Peyer's patch (tissue), 4 donors: ENCODE measurements at regions not wholly inside any gene's neighbourhood (a gene's known extent, or its start where the extent isn't known, plus 50 kb on each side); places are given as distances from the start of the nearest gene placed in this dataset.
"Not testable (repeated sequence)": the region's sequence is repeated elsewhere in the genome, so short reads cannot be mapped to it uniquely, and the experiment has no call there.

Experiments used
- DNase-seq, 3 donors: peaks; one replicate each; pipeline ENCODE4 v3.0.0-alpha.2; 2017 to 2019
- H3K27ac ChIP-seq, 4 donors: fragments of 200-600 bp; sonication (generic); one replicate each; pipeline ENCODE4 v1.5.1; 2016 to 2019
- H3K27me3 ChIP-seq, 2 donors: fragments of 200-600 bp; sonication (generic); one replicate each; pipeline ENCODE4 v1.5.1; 2019
- H3K36me3 ChIP-seq, 3 donors: fragments of 200-600 bp; sonication (generic); one replicate each; pipeline ENCODE4 v1.5.1; 2016 to 2019
- H3K4me1 ChIP-seq, 4 donors: fragments of 200-600 bp; sonication (generic); one replicate each; pipeline ENCODE4 v1.5.1; 2016 to 2019
- H3K4me3 ChIP-seq, 4 donors: fragments of 200-600 bp; sonication (generic); 1 replicate in 3 of 4; 2 replicates in 1 of 4; pipeline ENCODE4 v1.5.1; 2016 to 2019; ENCODE audit warnings: mild to moderate bottlenecking in 1 of 4
- H3K9me3 ChIP-seq, 4 donors: fragments of 200-600 bp; sonication (generic); one replicate each; pipeline ENCODE4 v1.5.1; 2016 to 2019; ENCODE audit warnings: mild to moderate bottlenecking in 1 of 4
- POLR2A ChIP-seq, 2 donors: fragments of 450-650 bp; IDR thresholded peaks; one replicate each; pipeline ENCODE4 v1.5.1; 2017; ENCODE audit warnings: antibody characterized with exemption in 2 of 2, mild to moderate bottlenecking in 2 of 2, moderate library complexity in 2 of 2
- small RNA-seq, 2 donors: library from RNA; depleted of rRNA; stranded (forward); fragments of <200 nt; gene quantifications; one replicate each; pipeline ENCODE3, GENCODE V24; 2016
- TF ChIP-seq, protein P1 (sequence below), 6 experiments: fragments of 450-650 bp in 4 of 6; fragments of 200-600 bp in 2 of 6; sonication (generic) in 1 of 6; IDR thresholded peaks; one replicate each; pipeline ENCODE4 v1.5.1; 2017 to 2019; ENCODE audit warnings: antibody characterized with exemption in 6 of 6, mild to moderate bottlenecking in 3 of 6, moderate library complexity in 1 of 6

DNA sequence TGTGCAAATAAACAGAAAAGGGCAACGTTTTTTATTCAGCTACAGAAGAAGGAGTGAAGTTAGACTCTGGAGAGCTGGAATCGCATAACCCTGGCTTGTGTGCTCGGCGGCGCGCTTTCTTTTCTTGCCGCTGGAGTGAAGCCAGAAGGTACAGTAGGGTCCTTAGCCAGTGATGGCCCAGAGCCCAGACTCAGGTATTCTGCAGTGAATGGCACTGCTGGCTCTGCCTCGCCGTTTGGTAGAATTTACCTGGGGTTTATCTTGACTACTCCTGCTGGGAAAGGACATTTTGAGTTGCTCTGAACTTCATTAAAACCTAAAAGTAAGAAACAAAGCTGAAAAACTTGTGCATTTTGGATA, 56.9 kb upstream of the TIAM2 start:
- no peaks in the 10 kb centered on the region for H3K36me3 ChIP-seq
- H3K4me1 ChIP-seq: no peaks in the 10 kb centered on the region
- no peaks in the 10 kb centered on the region for H3K27me3 ChIP-seq
- H3K27ac ChIP-seq: no peak overlapping the region
- no peak overlapping the region for H3K4me3 ChIP-seq
- no peaks in the 10 kb centered on the region for H3K9me3 ChIP-seq
- TF ChIP-seq, protein P1, sequence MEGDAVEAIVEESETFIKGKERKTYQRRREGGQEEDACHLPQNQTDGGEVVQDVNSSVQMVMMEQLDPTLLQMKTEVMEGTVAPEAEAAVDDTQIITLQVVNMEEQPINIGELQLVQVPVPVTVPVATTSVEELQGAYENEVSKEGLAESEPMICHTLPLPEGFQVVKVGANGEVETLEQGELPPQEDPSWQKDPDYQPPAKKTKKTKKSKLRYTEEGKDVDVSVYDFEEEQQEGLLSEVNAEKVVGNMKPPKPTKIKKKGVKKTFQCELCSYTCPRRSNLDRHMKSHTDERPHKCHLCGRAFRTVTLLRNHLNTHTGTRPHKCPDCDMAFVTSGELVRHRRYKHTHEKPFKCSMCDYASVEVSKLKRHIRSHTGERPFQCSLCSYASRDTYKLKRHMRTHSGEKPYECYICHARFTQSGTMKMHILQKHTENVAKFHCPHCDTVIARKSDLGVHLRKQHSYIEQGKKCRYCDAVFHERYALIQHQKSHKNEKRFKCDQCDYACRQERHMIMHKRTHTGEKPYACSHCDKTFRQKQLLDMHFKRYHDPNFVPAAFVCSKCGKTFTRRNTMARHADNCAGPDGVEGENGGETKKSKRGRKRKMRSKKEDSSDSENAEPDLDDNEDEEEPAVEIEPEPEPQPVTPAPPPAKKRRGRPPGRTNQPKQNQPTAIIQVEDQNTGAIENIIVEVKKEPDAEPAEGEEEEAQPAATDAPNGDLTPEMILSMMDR (IDR thresholded peaks at IDR 0.05): no peak
- no peak for TF ChIP-seq POLR2A (IDR thresholded peaks at IDR 0.05)
- peak in 1 of 3 donors; percentile 32 for DNase-seq

DNA sequence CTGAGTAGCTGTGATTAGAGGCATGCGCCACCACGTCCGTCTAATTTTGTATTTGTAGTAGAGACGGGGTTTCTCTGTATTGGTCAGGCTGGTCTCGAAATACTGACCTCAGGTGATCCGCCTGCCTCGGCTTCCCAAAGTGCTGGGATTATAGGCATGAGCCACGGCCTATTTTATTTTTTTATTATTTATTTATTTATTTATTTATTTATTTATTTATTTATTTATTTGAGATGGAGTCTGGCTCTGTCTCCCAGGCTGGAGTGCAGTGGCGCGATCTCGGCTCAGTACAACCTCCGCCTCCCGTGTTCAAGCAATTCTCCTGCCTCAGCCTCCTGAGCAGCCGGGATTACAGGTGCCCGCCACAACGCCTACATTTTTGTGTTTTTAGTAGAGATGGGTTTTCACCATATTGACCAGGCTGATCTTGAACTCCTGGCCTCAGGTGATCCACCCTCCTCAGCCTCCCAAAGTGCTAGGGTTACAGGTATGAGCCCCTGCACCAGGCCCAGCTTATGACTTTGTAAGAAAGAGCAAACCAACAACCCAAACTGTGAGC, 56.3 kb upstream of the TIAM2 start:
- H3K27me3 ChIP-seq, H3K9me3 ChIP-seq, H3K36me3 ChIP-seq, H3K4me1 ChIP-seq, H3K27ac ChIP-seq, H3K4me3 ChIP-seq: not testable (repeated sequence)
- peak in 1 of 3 donors; percentile 27 for DNase-seq

DNA sequence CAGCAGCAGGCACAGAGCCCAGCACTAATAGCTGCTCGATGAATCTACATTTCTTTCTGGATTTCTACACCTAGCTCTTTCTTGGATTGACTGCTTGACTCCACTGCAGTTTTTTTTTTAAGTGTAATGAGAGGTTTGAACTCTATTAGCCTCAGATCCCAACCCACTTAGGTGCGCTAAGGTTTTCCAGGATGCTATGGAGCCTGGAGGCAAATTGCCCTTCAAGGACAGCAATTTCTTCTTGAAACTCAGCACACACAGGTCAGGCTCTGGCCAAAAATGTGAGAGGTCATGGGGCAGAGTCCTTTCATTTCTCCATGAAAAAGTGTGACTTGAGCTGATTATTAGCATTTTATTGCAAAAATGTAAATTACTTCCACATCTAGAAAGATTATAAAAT, 52.3 kb upstream of the TIAM2 start:
- TF ChIP-seq, protein P1 (IDR thresholded peaks at IDR 0.05): no peak
- no peak for TF ChIP-seq POLR2A (IDR thresholded peaks at IDR 0.05)
- no peak overlapping the region for H3K4me3 ChIP-seq
- no peaks in the 10 kb centered on the region for H3K36me3 ChIP-seq
- no peaks in the 10 kb centered on the region for H3K27me3 ChIP-seq
- no peaks in the 10 kb centered on the region for H3K9me3 ChIP-seq
- H3K27ac ChIP-seq: no peak overlapping the region
- DNase-seq: peak in 1 of 3 donors; percentile 1
- H3K4me1 ChIP-seq: no peaks in the 10 kb centered on the region

DNA sequence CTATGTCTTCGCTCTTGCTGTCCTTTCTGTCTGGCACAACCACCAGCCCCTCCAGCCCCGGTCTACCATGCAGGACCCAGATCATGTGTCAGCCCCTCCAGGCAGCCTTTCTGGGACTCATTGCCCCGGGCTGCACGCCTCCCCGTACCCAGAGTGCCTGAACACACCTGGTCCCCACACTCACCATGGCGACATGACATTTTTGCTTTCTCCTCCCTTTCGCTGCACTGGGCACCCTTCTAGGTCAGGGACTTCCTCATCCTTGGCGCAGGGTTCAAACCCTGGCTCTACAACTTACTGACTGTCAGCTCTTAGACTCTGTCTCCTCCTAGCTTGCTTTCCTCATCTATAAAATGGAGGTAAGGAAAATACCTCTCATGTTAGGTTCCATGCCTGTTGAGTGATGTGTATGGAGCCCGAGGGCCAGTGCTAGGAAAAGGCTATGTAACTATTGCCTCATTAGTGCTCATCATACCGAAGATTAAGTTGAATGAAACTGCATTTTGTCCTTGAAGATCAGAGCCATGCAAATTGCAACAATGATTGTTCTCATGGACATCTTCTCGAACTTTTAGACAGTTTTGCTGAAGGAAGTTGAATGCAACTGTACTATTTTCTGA, 49.7 kb upstream of the TIAM2 start:
- Histone ChIP-seq H3K27me3 (no peaks in the 10 kb centered on the region), H3K27ac (no peak overlapping the region), H3K36me3 (no peaks in the 10 kb centered on the region), H3K9me3 (no peaks in the 10 kb centered on the region), H3K4me3 (no peak overlapping the region), H3K4me1 (no peaks in the 10 kb centered on the region)
- TF ChIP-seq, protein P1 (IDR thresholded peaks at IDR 0.05): no peak
- no peak for TF ChIP-seq POLR2A (IDR thresholded peaks at IDR 0.05)
- peak in 1 of 3 donors; percentile 27 for DNase-seq

Small RNAs in the stretch of these regions (small RNA-seq; reads per million reads assigned to genes)
- gene RF00096: 0 reads per million in 2 donors
